GM19025 (cell line): ENCODE measurements at regions not wholly inside any gene's neighbourhood (a gene's known extent, or its start where the extent isn't known, plus 50 kb on each side); places are given as distances from the start of the nearest gene placed in this dataset.

Experiments
- ATAC-seq: cut with Tn5 transposase; IDR thresholded peaks from one replicate; pipeline ENCODE4 v1.9.1; 2021; ENCODE audit warnings: mild to moderate bottlenecking, low read depth, moderate library complexity; ENCODE audit not compliant: unreplicated experiment

DNA sequence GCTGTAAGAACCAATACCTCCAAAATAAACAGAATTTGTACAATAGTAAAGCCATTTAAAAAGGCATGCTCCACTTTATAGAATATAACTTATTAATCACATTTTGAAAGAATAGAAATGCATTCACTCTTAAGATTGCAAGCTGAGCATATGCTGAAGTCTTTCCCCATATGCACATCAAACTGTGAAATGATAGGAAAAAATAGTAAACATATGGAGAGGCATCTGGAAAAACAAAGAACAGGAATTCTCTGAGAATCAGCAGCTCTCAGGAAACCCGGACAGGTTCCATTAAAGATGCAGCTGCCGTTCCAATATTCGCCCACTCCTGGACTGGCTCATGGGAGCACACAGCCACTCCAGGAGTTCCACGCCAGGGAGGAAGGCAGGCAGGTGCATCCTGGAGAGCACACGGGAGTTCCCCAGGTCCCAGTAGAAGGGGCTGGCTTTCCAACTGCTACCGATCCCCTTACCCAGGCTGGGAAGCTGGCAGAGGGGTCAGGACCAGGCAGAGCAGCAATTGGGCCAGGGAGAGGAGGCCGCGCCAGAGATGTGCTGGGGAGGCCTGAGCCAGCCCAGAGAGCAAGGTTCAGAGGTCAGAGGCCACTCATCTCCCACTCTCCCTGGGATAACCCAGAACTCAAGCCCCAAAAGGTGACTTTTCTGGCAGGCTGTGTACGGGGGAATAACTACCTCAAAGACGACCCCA, 111.1 kb downstream of the DLL1 start:
- ATAC-seq, result no peak

DNA sequence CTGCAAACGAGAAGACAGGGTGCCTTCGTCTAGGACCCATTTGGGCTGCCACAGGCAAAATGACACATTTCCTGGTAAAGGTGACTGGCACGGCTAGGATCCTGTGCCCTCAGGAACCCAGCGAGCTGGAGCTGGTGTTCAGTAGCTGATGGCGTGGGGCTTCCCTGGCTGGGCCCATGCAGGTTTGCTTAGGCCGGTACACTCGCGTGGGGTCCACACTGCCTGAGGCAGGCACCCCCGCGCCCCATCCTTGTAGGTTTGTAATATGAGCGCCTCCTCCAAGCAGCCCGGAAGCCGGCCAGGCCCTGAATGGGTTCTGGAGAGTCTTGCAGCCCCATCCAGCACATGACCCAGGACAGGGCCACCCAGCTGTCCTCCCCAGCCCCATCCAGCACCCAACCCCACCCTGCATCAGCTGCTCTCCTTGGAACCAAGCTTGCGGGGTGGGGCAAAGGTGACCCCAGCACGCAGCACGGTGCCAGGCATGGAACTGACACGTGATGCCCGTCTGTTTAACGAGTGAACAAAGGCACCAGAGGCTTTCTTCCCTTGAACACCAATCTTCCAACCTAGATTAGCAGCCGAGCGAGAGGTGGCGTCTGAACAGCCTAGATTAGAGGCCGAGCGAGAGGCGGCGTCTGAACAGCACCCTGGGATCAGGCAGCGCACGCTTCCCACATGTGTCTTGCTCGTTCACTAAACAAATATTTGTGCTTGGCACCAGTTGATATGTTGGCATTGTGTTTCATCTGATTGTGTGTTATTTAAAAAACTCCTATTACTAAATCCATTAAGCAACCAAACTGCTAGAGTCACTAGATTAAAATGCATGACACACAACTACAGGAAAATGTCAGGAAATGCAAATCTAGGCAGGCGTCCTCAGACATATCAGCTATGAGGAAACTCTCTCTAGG, 112.1 kb downstream of the DLL1 start:
- ATAC-seq, result no peak

DNA sequence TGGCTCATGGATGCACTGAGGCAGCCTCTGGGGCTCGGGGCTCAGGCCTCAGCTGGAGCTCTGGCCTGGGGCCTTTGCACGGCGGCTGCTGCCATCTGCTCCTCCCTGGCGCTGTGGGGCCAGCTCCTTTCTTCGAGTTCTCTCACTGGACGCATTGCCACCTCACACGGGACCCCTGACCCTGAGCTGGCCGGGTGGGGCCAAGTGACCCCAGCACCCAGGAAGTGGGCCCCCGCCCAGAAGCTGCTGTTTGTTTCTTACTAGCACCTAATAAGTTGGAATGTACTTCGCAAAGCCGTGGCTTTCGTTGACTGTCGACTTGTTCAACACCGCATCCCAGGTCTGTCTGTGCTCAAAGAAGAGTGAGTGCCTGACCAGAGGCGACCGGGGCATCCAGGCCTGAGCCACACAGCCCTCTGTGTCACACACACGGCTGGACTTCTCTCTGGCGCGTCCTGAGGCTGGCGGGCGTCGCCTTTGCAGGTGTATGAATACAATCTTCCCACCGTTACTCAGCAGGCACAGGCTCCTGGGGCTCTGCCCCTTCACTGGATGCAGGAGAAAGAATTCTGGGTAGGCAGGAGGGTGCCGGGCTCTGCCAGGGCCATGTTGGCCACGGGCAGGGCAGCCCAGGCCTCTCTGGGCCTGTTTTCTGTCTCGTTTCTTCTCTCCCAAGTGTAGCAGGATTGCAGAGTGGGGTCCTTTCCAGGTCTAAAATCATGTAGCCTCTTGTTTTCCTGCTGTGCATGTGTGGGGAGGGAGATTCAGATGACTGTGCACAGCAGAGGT, 112.9 kb downstream of the DLL1 start:
- ATAC-seq, result no peak

DNA sequence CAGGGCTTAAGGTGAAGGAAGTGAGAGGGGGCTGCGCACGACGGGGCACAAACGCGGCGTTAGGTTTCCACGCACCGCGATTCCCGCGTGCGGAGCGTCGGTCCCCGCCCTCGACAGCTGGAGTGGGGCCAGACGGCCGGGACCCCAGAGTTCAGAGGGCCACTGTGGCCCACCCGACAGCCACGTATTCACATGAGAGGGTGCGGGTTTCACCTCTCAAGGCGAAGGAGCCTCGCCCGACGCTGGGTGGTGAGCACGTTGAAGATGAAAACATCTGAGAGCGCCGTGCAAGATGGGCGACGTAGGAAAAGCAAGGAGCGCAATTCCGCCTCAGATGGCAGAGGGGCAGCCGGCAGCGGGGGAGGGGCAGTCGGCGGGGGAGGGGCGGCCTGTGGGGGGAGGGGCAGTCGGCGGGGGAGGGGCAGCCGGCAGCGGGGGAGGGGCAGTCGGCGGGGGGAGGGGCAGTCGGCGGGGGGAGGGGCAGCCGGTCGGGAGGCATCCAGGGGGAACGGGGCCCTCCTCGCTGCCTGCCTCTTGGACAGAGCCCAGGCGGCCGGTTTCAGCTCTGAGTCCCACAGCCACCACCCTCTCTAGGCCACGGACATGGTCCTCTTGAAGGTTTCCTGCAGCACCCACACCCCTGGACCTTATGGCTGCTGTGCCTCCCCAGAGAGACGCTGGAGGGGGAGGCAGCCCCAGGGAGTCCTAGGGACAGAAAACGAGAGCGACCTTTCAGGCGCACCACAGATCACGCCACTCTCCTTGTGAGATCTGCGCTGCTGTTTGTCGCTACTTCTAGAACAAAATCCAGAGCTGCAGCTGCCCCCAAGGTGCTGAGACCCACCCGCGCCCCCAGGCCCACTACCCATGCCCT, 113.7 kb downstream of the DLL1 start:
- ATAC-seq, result no peak

DNA sequence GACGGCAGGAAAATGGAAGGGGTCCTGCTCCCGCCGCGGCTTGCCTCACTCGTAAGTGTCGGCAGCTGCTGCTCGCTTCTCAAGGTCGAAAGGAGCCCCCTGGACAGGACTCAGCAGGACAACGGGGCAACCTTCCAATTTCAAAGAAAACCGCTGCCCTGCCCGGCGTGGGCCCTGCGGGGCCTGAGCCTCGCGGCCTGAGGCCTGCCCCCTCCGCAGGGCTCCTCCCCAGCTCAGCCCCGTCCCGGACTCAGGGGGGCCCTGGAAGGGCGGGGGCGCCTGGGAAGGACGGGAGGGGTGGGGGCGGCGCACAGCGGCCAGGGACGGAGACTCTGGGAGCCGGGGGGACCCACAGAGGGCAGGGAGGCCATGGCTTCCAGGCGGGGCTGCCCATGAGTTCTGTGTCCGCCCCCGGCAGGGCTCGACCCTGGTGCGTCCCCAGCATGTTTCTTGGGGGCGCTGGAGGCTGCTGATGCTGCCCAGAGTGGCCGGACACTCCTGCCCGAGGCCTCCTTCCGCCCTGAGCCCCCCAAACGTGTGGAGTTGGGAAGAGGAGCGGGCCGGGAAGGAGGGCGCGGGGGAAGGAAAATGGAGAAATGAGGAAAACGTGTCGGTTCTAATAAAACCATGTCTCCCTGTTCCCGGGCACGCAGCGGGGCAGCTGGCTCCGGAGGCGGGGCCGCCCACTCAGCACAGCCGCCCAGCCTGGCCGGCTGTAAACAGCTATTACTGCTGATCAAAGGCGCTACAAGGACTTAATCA, 114.6 kb downstream of the DLL1 start:
- ATAC-seq, result no peak

DNA sequence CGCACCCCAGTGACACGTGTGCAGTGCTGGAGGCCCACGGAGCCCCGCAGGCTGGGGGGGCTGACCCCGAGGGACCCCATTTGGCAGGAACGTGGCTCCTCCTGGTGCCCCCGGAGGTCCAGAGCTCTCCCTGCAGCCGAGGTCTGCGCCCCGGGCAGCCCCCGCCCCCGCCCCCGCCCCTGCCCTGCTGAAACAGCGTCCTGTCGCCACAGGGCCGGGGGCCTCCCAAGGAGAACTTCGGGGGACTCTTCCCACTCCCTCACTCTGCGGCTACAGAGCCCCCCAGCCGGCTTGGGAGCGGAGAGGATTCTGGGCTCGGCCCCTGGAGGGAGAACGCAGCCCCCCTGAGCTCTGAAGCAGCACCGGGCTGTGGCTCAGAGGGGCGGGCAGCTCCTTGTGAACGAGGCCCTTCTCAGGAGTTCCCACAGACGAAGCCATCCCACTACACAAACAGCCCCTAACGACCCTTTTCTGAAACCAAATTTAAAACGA, 115.2 kb downstream of the DLL1 start:
- ATAC-seq, result no peak

DNA sequence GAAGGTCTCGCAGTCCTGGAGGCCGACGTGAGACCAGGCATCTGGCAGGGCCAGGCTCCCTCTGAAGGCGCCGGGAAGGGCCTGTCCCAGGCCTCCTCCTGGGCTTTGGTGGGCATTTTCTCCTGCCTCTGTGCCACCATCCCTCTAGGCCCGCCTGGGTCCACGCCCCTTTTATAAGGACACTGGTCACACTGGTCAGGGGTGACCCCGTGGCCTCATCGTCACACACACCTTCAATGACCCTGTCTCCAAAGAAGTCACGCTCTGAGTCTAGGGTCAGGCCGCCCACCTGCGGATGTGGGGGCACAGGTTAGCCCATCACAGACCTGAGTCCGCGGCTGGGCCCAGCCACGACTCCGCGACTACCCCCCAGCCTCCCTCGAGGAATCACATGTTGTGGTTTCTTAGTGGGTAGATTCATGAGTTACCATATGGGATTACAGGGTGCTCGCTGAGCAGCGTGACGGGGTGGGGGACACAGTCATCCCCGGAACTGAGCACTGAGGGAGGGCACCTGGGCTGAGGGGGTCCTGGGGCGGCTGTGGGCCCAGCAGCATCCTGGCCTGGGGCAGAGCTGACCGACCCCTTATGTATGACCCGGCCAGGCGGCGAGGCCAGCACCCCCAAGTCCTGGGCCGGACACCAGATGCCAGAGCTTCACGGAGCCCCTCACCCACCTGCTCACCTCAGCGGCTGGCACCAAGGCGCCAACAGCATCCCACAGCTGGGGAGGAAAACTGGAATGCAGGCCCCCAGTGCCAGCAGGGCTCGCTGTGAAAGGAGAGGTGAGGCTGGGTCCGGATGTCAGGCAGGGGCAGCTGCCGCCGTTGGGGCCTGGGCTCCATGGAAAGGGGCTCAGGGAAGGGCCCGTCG, 115.9 kb downstream of the DLL1 start:
- no peak for ATAC-seq

DNA sequence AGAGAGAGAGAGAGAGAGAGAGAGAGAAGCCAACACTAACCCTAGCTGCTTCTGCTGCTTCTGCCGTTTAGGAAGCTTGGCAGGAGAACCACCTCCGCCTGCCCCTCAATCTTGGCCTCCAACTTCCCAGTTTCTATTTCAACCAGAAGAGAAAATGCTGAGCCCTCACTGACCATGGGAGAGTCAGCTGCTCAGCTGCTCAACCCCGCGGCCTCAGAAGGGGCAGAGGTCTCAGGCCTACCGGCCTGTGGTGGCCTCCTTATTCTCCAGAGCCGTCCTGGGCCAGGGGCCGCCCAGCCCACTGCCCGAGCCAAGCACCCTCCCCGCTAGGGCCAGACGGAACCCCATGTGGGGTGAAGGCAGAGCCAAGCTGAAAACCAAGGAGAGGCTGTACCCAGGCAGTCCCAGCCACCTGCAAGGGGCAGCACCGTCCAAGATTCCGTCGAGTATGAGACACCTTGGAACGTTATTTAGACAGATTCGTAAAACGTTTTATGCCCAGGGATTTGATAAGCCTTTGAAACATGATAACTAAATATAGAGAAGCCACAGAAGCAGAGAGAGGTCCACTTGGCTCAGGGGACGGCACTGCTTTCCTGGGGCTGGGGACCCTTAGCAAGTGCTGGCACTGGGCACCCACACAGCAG, 116.6 kb downstream of the DLL1 start:
- ATAC-seq, result no peak

DNA sequence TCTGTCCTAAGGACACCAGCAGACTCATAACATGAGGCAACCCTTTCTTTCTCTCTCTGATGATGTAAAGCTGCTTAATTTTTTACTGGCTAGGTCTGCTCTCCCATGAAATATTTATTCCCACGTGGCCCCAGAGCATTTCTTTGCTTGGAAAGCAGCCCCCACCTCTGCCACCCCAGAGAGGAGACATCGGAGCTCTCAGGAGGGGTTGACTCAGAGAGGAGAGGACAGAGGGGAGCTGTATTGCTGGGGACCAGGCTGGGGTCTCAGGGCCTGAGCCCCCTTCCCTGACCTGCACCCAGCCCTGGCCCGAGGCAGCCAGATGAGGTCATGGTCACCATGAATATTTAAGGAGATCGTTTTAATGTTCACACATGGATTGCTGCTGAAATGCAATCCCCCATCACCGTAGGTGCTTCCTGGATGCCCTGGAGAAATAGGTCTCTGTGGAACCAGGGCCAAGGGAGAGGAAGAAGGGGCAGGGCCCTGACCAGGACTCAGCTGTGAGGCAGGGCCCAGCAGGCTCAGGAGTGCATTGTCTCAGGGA, 117.5 kb downstream of the DLL1 start:
- no peak for ATAC-seq

DNA sequence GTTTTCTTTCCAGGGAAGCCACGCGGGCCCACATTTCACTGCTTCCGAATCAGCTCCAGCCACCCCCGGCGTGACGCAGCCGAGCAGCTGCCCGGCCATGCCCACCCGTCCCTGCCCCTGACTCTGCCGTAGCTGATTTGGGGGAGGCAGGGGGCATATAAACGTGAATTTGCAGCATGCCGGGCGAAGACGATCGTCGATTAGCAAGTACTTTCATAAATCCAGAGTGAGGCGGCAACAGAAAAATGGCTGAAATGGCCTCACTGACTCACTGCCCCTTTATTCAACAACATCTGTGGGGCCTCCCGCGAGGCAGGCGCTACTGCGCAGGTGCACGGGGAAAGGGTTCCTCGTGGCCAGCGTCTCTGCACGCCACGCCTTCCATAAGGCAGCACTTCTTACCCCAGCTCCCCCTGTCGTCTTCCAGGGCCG, 118.0 kb downstream of the DLL1 start:
- ATAC-seq, result no peak

DNA sequence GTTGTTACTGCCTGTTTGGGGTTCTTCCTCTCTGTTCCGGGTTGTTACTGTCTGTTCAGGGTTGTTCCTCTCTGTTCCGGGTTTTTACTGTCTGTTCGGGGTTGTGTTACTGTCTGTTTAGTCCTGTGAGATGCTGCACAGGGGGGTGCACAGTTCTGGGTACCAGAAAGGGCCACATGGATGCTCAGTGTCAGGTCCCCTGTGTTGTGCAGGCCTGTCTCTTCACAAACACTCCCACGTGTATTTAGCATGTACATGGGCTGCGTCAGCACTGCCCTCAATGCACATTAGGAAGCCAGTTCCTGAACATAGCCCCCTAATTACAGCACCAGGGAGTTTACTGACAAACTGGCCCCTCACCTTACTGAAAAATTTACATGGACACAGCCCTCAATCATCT, 118.5 kb downstream of the DLL1 start:
- ATAC-seq, result no peak

DNA sequence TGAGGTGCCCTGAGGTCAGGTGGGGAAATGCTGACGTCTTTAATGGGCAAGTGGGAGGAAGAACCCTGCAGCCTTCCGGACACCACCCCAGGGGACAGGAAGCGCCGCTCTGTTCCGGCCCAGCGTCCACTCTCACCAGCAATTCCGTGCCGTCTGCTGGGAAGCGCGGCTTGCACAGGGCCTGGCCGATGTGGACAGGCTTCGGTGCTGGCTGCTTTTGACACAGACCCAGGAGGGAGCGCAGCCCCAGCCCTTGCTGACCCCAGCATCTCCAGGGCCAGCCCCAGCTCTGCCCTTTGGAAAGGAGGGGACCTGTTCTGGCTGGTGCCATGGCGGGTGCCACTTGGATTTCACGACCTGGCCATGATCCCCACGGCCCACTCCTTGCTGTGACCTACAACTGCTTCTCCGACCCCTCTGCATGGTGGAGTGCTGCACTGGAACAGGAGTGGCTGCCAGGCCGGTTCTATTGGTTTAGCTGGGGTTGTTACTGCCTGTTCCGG, 123.2 kb downstream of the DLL1 start:
- no peak for ATAC-seq

DNA sequence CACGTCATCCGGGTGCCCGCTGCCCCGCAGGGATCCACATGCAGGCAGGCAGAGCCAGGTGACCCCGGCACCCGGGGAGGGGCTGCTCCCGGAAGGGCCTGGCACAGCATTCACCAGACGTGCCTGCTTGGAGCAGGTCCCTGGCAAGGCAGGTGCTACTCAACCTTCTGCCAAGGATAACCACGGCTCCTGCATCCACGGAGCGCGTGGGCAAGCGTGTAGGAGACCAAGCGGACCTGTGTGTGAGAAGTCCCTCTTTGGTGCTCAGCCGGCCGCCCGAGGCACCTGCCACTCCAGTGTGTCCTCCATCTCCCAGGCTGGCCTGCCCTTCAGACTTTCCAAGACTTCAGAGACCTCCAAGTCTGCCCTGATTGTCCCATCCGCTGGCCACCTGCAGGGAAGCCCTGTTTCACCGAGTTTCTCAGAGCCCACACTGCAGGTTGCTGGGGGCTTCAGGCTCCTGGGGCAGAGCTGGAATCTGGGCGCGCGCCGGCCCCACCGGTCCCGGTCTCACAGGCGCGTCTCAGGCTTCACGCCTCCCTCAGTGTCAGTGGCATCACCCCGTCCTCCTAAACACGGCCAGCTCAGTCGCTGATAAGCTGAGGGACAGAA, 124.3 kb downstream of the DLL1 start:
- no peak for ATAC-seq

DNA sequence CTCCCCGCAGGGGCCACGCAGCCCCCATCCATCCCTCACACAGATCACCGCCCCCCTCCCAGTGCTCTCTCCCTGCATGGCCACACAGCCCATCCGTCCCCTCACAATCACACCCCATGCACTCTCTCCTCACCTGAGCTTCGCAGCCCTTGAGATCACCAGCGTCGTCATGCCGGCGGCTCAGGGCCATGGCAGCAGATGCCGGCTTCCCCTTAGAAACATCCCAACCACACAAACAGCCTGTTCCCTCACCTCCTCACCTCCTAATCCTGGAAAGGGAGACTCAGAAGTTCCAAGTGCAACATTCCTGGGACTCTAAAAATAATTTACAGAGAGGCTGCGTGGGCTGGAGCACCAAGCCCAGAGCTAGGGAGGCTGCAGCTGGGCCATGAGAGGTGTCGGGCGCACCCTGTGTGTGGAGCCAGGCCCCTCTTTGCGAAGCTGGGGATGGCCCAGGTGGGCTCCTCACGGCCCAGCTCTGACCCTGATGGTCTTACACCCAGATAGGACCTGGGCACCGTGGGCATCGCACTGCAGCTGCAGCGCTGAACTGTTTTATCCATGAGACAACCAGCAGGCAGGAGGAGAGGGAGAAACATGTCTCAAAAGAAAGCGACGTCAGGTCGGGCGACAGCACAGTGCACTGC, 125.3 kb downstream of the DLL1 start:
- ATAC-seq, result no peak

DNA sequence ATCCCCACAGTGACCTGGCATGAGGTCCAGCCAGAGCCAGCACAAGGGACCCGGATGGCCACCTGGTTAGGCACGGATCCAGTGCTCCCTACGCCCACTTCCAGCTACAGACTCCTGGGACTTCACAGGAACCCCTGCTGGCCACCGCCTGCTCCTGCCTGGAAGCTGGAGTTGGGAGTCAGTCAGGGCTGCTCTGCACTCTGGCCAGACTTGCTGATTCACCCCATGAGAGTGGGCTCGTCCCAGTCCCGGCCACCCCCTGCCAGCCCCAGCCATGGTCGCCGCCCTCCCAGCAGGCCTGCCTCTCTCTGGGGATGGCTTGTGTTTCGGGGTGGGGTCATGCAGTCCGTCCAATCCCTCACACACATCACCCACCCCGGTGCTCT, 125.8 kb downstream of the DLL1 start:
- no peak for ATAC-seq

DNA sequence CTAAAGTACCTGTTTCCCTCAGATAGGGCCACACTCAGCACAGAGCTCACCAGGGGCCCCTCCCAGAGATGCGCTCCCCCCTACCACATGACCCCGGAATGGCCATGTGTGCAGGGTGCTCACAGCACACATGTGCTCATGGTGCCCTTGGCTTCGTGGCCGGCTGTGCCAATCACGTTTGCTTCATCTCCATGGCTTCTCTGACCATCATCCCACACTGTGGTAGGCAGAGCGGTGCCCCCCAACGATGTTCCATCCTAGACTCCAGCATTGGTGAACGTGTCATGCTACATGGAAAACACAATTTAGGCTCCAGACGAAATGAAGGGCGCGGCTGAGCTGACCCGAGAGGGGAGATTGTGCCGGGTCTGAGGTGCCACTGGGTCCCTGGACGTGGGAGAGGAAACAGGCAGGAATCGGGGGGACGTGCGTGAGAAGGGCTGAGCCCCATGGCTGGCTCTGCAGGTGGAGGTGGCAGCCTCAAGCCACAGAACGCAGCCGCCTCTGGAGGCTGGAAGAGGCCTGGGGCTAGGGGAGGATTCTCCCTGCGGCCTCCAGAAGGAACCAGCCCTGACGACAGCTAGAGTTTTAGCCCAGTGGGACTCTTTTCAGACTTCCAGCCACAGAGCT, 126.5 kb downstream of the DLL1 start:
- ATAC-seq, result no peak
